Activated CD4-positive, alpha-beta T cell treated with anti-CD3 and anti-CD28 coated beads, Interleukin-2, amount 10 ng/mL, durations not matched to agents 7 days and 5 days (primary cell): ENCODE measurements at regions not wholly inside any gene's neighbourhood (a gene's known extent, or its start where the extent isn't known, plus 50 kb on each side); places are given as distances from the start of the nearest gene placed in this dataset.

Experiments used
- CTCF ChIA-PET: fragments of 350-600 bp; sonication (Branson Sonifier 250); formaldehyde crosslinking; loops from one replicate; lab custom pipeline; 2021; ENCODE audit warnings: antibody characterized with exemption; lab: Charles Lee
- POLR2A ChIA-PET: fragments of 350-600 bp; sonication (Branson Sonifier 250); formaldehyde crosslinking; loops from one replicate; lab custom pipeline; 2021; ENCODE audit warnings: antibody characterized with exemption; lab: Charles Lee
- DNase-seq: peaks from one replicate; pipeline ENCODE4 v3.0.0-alpha.2; 2020
- H3K27ac Mint-ChIP-seq: one replicate; pipeline ENCODE4 v1.8.0; 2021; ENCODE audit warnings: mild to moderate bottlenecking, moderate library complexity, mixed read lengths
- H3K27me3 Mint-ChIP-seq: one replicate; pipeline ENCODE4 v1.8.0; 2021; ENCODE audit warnings: mixed read lengths
- H3K36me3 Mint-ChIP-seq: one replicate; pipeline ENCODE4 v1.8.0; 2021; ENCODE audit warnings: low read depth, mixed read lengths
- H3K4me1 Mint-ChIP-seq: one replicate; pipeline ENCODE4 v1.8.0; 2021; ENCODE audit warnings: mixed read lengths
- H3K4me3 Mint-ChIP-seq: one replicate; pipeline ENCODE4 v1.8.0; 2021; ENCODE audit warnings: mild to moderate bottlenecking, moderate library complexity, mixed read lengths
- H3K9me3 Mint-ChIP-seq: one replicate; pipeline ENCODE4 v1.8.0; 2021; ENCODE audit warnings: mixed read lengths

DNA sequence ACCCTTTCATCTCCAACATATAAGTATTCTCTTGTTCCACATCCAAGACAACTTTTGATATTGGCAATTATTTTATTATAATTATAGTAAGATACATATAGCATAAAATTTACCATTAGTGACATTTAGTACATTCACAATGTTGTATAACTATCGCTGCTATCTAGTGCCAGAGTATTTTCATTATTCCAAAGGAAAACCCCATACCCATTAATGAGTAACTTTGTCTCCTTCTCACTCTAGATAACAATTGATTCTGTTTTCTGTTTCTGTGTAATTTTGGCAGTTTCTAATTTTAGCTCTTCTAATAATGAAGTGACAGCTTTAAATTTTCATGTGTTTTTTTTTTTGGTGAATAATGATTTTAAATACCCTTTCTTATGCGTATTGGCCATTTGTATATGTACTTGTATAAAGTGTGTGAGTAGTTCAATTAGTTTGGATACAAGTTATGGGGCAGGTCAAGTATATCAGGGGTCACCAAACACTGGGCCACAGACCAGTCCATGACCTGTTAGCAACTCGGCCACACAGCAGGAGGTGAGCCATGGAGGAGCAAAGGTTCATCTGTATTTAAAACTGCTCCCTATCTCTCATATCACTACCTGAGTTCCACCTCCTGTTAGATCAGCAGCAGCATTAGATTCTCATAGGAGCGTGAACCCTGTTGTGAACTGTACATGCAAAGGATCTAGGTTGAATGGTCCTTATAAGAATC is 97.2 kb upstream of the SYT1 start:
- DNase-seq: no peak
- no peaks in the 10 kb centered on the region for H3K27me3 Mint-ChIP-seq
- H3K27ac Mint-ChIP-seq: no peak overlapping the region
- ChIA-PET CTCF (no interaction called here), POLR2A (no interaction called here)
- no peak overlapping the region for H3K4me3 Mint-ChIP-seq
- no peaks in the 10 kb centered on the region for H3K4me1 Mint-ChIP-seq
- H3K36me3 Mint-ChIP-seq: no peaks in the 10 kb centered on the region
- H3K9me3 Mint-ChIP-seq: peaks cover 13% of the 10 kb centered on the region

GRCh38 chr12:78778339-78778738 is 86.2 kb upstream of the SYT1 start:
- Mint-ChIP-seq H3K27ac (no peak overlapping the region), H3K4me1 (no peaks in the 10 kb centered on the region), H3K27me3 (no peaks in the 10 kb centered on the region), H3K4me3 (no peak overlapping the region), H3K36me3 (no peaks in the 10 kb centered on the region), H3K9me3 (peaks cover 3% of the 10 kb centered on the region)
- DNase-seq: no peak
- ChIA-PET CTCF (no interaction called here), POLR2A (no interaction called here)

- Mint-ChIP-seq H3K9me3 (peaks cover 6% of the 10 kb centered on the region), H3K4me1 (no peaks in the 10 kb centered on the region), H3K4me3 (no peak overlapping the region), H3K36me3 (no peaks in the 10 kb centered on the region), H3K27ac (no peak overlapping the region), H3K27me3 (no peaks in the 10 kb centered on the region)
- POLR2A ChIA-PET: no interaction called here
- DNase-seq: no peak
- CTCF ChIA-PET: no interaction called here
These were observed 77.0 kb upstream of the SYT1 start for GRCh38 chr12:78787576-78787975.

DNA sequence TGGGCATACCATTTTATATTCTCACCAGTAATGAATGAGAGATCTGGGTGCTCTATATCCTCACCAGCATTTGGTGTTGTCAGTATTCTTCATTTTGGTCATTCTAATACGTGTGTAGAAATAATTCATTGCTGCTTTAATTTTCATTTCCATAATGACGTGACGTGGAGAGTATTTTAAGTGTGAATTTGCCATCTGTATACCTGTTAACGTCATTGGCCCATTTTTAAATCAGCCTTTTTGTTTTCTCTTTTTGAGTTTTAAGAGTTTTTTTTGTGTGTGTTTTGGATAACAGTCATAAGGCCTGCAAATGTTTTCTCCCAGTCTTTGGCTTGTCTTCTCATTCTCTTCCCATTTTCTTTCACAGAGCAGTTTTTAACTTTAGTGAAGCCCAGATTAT is 74.4 kb upstream of the SYT1 start:
- POLR2A ChIA-PET: no interaction called here
- Mint-ChIP-seq H3K27me3 (no peaks in the 10 kb centered on the region), H3K4me3 (no peak overlapping the region), H3K27ac (no peak overlapping the region), H3K9me3 (peaks cover 6% of the 10 kb centered on the region), H3K36me3 (no peaks in the 10 kb centered on the region), H3K4me1 (no peaks in the 10 kb centered on the region)
- no peak for DNase-seq
- CTCF ChIA-PET: no interaction called here

DNA sequence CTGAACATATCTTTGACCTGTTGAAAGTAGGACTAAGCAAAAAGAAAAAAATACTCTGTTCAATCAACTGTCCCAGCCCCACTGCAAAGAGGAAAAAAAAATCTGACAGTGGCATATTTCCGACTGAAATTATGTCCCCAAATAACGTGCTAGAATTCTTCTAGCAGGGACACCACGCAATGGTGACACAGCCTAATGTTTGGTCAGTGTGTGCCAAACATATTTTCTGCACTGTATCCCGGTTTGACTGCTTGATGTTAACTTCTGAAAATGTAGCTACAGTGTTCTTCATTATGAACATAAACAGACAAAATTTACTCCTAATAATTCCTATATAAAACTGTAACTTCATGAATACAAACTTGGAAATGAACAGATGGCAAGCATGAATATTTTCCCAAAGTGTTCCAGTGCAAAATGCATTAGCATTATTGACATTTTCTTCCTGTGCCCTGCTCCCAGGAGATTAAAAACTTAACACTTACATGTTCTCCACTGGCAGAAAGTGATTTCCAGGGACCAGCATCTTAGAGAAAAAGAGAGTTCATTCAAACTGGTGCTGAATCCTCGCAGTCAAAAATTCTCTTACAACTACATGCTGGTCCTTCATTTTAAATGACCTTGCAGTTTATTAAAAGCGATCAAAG is 72.4 kb upstream of the SYT1 start:
- DNase-seq: no peak
- no peaks in the 10 kb centered on the region for H3K4me1 Mint-ChIP-seq
- POLR2A ChIA-PET: no interaction called here
- H3K27ac Mint-ChIP-seq: no peak overlapping the region
- H3K27me3 Mint-ChIP-seq: no peaks in the 10 kb centered on the region
- H3K4me3 Mint-ChIP-seq: no peak overlapping the region
- H3K9me3 Mint-ChIP-seq: peaks cover 5% of the 10 kb centered on the region
- H3K36me3 Mint-ChIP-seq: no peaks in the 10 kb centered on the region
- CTCF ChIA-PET: interaction anchor here (1.5 kb wide), 1 partner anchor 23 kb away, joined by 3 read pairs; no protein-coding TSS in a partner anchor

GRCh38 chr12:78793491-78793890 is 71.1 kb upstream of the SYT1 start:
- Mint-ChIP-seq H3K27me3 (no peaks in the 10 kb centered on the region), H3K4me1 (no peaks in the 10 kb centered on the region), H3K27ac (no peak overlapping the region), H3K36me3 (no peaks in the 10 kb centered on the region), H3K4me3 (no peak overlapping the region), H3K9me3 (peaks cover 5% of the 10 kb centered on the region)
- DNase-seq: no peak
- POLR2A ChIA-PET: no interaction called here
- CTCF ChIA-PET: no interaction called here

DNA sequence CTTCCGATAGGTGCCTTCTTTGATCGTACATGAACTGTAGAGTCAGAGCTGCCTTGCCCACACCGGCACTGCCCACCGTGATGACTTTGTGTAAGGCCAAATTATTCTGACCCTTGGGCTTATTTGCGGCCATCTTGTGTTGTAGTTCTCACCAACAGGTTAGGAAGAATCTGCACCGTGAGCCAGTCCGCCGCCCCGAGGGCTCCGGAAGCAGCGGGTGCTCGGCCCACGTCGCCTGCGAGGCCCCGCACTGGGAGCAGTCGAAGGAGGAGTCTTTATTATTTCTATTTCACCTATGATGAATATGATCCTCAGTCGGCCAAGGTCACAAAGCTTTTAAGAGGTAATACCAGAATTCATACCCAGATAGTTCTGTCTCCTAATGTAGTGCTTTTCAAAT is 70.6 kb upstream of the SYT1 start:
- no peak for DNase-seq
- Mint-ChIP-seq H3K4me3 (no peak overlapping the region), H3K4me1 (no peaks in the 10 kb centered on the region), H3K27ac (no peak overlapping the region), H3K36me3 (no peaks in the 10 kb centered on the region), H3K9me3 (peaks cover 5% of the 10 kb centered on the region), H3K27me3 (no peaks in the 10 kb centered on the region)
- POLR2A ChIA-PET: no interaction called here
- CTCF ChIA-PET: no interaction called here

DNA sequence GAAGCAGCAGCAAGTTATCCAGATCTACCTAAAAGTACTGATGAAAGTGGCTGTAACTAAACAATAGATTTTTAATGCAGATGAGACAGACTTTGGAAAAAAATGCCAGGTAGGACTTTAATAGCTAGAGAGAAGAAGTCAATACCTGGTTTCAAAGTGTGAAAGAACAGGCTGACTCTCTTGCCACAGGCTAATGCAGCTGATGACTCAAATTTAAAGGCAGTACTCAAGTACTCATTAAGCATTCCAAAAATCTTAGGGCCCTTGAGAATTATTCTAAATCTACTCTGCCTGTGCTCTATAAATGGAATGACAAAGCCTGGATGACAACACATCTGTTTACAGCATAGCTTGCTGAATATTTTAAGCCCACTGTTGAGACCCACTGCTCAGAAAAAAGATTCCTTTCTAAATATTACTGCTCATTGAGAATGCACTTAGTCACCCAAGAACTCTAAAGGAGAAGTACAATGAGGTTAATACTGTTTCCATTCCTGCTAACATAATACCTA is 68.6 kb upstream of the SYT1 start:
- no peak overlapping the region for H3K27ac Mint-ChIP-seq
- H3K27me3 Mint-ChIP-seq: no peaks in the 10 kb centered on the region
- ChIA-PET POLR2A (no interaction called here), CTCF (no interaction called here)
- peaks cover 2% of the 10 kb centered on the region for H3K9me3 Mint-ChIP-seq
- H3K36me3 Mint-ChIP-seq: no peaks in the 10 kb centered on the region
- H3K4me1 Mint-ChIP-seq: no peaks in the 10 kb centered on the region
- no peak for DNase-seq
- no peak overlapping the region for H3K4me3 Mint-ChIP-seq

- peaks cover 2% of the 10 kb centered on the region for H3K9me3 Mint-ChIP-seq
- H3K4me3 Mint-ChIP-seq: no peak overlapping the region
- no peak for DNase-seq
- H3K4me1 Mint-ChIP-seq: no peaks in the 10 kb centered on the region
- ChIA-PET POLR2A (no interaction called here), CTCF (no interaction called here)
- no peak overlapping the region for H3K27ac Mint-ChIP-seq
- no peaks in the 10 kb centered on the region for H3K36me3 Mint-ChIP-seq
- H3K27me3 Mint-ChIP-seq: no peaks in the 10 kb centered on the region
These were observed 67.2 kb upstream of the SYT1 start for GRCh38 chr12:78797196-78797931.

DNA sequence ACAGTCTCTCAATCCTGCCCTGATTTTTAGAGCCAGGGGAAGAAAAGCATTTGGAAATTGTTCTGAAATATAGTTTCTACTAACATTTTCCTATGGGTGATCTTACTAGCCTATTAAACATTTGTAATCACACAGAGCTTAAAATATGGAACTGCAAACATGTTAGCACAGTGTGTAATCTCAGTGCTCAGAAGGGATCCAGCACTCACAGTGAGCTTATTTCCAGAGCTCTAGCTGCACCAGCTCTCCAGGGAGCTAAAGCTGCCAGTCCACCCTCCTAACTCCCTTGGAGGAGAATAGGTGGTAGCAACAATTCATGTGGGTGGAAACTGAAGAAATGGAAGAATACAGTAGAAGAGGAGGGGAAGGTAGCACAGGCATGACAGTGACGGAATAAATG is 64.9 kb upstream of the SYT1 start:
- no peak for DNase-seq
- H3K9me3 Mint-ChIP-seq: peaks cover 2% of the 10 kb centered on the region
- CTCF ChIA-PET: no interaction called here
- no peak overlapping the region for H3K4me3 Mint-ChIP-seq
- POLR2A ChIA-PET: no interaction called here
- H3K4me1 Mint-ChIP-seq: no peaks in the 10 kb centered on the region
- H3K36me3 Mint-ChIP-seq: no peaks in the 10 kb centered on the region
- H3K27me3 Mint-ChIP-seq: no peaks in the 10 kb centered on the region
- H3K27ac Mint-ChIP-seq: no peak overlapping the region

GRCh38 chr12:78802593-78802992 is 62.0 kb upstream of the SYT1 start:
- Mint-ChIP-seq H3K4me1 (no peaks in the 10 kb centered on the region), H3K36me3 (no peaks in the 10 kb centered on the region), H3K27me3 (no peaks in the 10 kb centered on the region), H3K4me3 (no peak overlapping the region), H3K27ac (no peak overlapping the region), H3K9me3 (no peaks in the 10 kb centered on the region)
- ChIA-PET CTCF (no interaction called here), POLR2A (no interaction called here)
- no peak for DNase-seq

DNA sequence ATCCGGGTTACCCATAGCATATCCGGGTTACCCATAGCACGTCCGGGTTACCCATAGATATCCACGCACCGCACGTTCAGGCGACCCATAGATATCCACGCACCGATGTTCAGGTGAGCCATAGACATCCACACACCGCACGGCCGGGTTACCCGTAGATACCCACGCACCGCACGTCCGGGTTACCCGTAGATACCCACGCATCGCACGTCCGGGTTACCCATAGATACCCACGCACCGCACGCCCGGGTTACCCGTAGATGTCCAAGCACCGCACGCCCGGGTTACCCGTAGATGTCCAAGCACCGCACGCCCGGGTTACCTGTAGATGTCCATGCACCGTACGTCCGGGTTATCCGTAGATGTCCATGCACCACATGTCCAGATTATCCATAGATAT is 60.3 kb upstream of the SYT1 start:
- Mint-ChIP-seq H3K36me3 (no peaks in the 10 kb centered on the region), H3K4me1 (no peaks in the 10 kb centered on the region), H3K27ac (no peak overlapping the region), H3K4me3 (no peak overlapping the region), H3K9me3 (no peaks in the 10 kb centered on the region), H3K27me3 (no peaks in the 10 kb centered on the region)
- DNase-seq: no peak
- POLR2A ChIA-PET: no interaction called here
- CTCF ChIA-PET: no interaction called here
